IMR-90 (cell line): ENCODE measurements at regions not wholly inside any gene's neighbourhood (a gene's known extent, or its start where the extent isn't known, plus 50 kb on each side); places are given as distances from the start of the nearest gene placed in this dataset.

ENCODE experiments used
- ATAC-seq: fragments of 200-7000 bp; cut with Tn5 transposase; 2 replicates; pipeline ENCODE4 v1.9.1; 2020; ENCODE audit warnings: low read depth, mild to moderate bottlenecking, moderate library complexity
- BruUV-seq: library from RNA; stranded (reverse); fragments of 400-500 nt; replicated peaks from 2 replicates; lab custom pipeline; 2021; lab: Mats Ljungman, UMichigan
- CTCF ChIA-PET: fragments of 300-600 bp; formaldehyde crosslinking; extraction: SDS; loops from one replicate; lab custom pipeline; 2021; ENCODE audit warnings: antibody characterized with exemption; lab: Yijun Ruan, JAX
- POLR2A ChIA-PET: fragments of 300-600 bp; sonication (Branson Sonifier 250); formaldehyde crosslinking; loops from one replicate; lab custom pipeline; 2022; ENCODE audit warnings: antibody characterized with exemption; ENCODE audit not compliant: unreplicated experiment; lab: Charles Lee
- DNase-seq: peaks from one replicate; pipeline ENCODE4 v3.0.0; 2013
- H2AFZ ChIP-seq: replicated peaks from 2 replicates; pipeline ENCODE3; 2013; ENCODE audit warnings: low read length, mild to moderate bottlenecking; ENCODE audit not compliant: poor library complexity
- H2AK5ac ChIP-seq: 2 replicates; pipeline ENCODE4 v1.6.1; 2013; ENCODE audit warnings: low read depth, low read length, inconsistent platforms
- H2AK9ac ChIP-seq: replicated peaks from 2 replicates; pipeline ENCODE3; 2013; ENCODE audit warnings: mild to moderate bottlenecking, low read depth, low read length, moderate library complexity; ENCODE audit not compliant: poor library complexity
- H2BK120ac ChIP-seq: 2 replicates; pipeline ENCODE4 v1.6.1; 2013; ENCODE audit warnings: low read depth, low read length, inconsistent platforms
- H2BK15ac ChIP-seq: 3 replicates; pipeline ENCODE4 v1.6.1; 2013; ENCODE audit warnings: low read depth, low read length, inconsistent platforms
- H2BK20ac ChIP-seq: 2 replicates; pipeline ENCODE4 v1.6.1; 2013; ENCODE audit warnings: low read depth, mild to moderate bottlenecking, inconsistent platforms, low read length, moderate library complexity
- H2BK5ac ChIP-seq: 2 replicates; pipeline ENCODE4 v1.6.1; 2013; ENCODE audit warnings: mild to moderate bottlenecking, low read depth, low read length, inconsistent platforms; ENCODE audit not compliant: poor library complexity, severe bottlenecking
- H3K14ac ChIP-seq: replicated peaks from 2 replicates; pipeline ENCODE4 v1.6.1; 2013; ENCODE audit warnings: low read depth, low read length, inconsistent platforms
- H3K18ac ChIP-seq: 2 replicates; pipeline ENCODE4 v1.6.1; 2013; ENCODE audit warnings: low read depth, low read length, control low read depth
- H3K23ac ChIP-seq: 2 replicates; pipeline ENCODE4 v1.6.1; 2013; ENCODE audit warnings: low read depth, low read length, inconsistent platforms
- H3K27ac ChIP-seq: 2 replicates; pipeline ENCODE4 v1.5.1; 2013; ENCODE audit warnings: mild to moderate bottlenecking, control low read depth, low read length; ENCODE audit not compliant: insufficient read depth
- H3K27me3 ChIP-seq: 2 replicates; pipeline ENCODE4 v1.6.1; 2013; ENCODE audit warnings: low read length; ENCODE audit not compliant: control insufficient read depth, insufficient read depth
- H3K36me3 ChIP-seq: 2 replicates; pipeline ENCODE4 v1.6.1; 2013; ENCODE audit warnings: low read length, mixed read lengths; ENCODE audit not compliant: control insufficient read depth, insufficient read depth
- H3K4ac ChIP-seq: 2 replicates; pipeline ENCODE4 v1.6.1; 2013; ENCODE audit warnings: low read depth, low read length, inconsistent platforms
- H3K4me1 ChIP-seq: 2 replicates; pipeline ENCODE4 v1.6.1; 2013; ENCODE audit warnings: low read length, mixed read lengths; ENCODE audit not compliant: control insufficient read depth, insufficient read depth
- H3K4me2 ChIP-seq: 2 replicates; pipeline ENCODE4 v1.6.1; 2013; ENCODE audit warnings: low read depth, mild to moderate bottlenecking, control low read depth, low read length, moderate library complexity
- H3K4me3 ChIP-seq: 2 replicates; pipeline ENCODE4 v1.5.1; 2013; ENCODE audit warnings: low read depth, mild to moderate bottlenecking, control low read depth, low read length, moderate library complexity; ENCODE audit not compliant: insufficient read depth
- H3K56ac ChIP-seq: 2 replicates; pipeline ENCODE4 v1.6.1; 2013; ENCODE audit warnings: low read length, inconsistent platforms; ENCODE audit not compliant: insufficient read depth; ENCODE audit errors: extremely low read depth
- H3K79me1 ChIP-seq, 2 experiments: 2 replicates each; pipeline ENCODE4 v1.6.1; 2013; ENCODE audit warnings: low read length in 2 of 2, inconsistent platforms in 1 of 2, low read depth in 1 of 2
- H3K9ac ChIP-seq: 2 replicates; pipeline ENCODE4 v1.6.1; 2013; ENCODE audit warnings: low read depth, low read length, control low read depth
- H3K9me1 ChIP-seq: 2 replicates; pipeline ENCODE4 v1.6.1; 2013; ENCODE audit warnings: low read length, inconsistent platforms; ENCODE audit not compliant: insufficient read depth
- H3K9me3 ChIP-seq: 2 replicates; pipeline ENCODE4 v1.6.1; 2013; ENCODE audit warnings: low read length; ENCODE audit not compliant: control insufficient read depth, insufficient read depth
- H4K20me1 ChIP-seq: 2 replicates; pipeline ENCODE4 v1.6.1; 2013; ENCODE audit warnings: low read length, inconsistent platforms; ENCODE audit not compliant: insufficient read depth
- H4K5ac ChIP-seq: 2 replicates; pipeline ENCODE4 v1.6.1; 2013; ENCODE audit warnings: mild to moderate bottlenecking, low read depth, low read length, control low read depth
- H4K8ac ChIP-seq, 2 experiments: 2 replicates each; pipeline ENCODE4 v1.6.1; 2013; ENCODE audit warnings: low read depth in 2 of 2, low read length in 2 of 2, control low read depth in 1 of 2, inconsistent platforms in 1 of 2
- H4K91ac ChIP-seq: 2 replicates; pipeline ENCODE4 v1.6.1; 2013; ENCODE audit warnings: low read depth, low read length, inconsistent platforms; ENCODE audit not compliant: insufficient read depth
- MXI1 ChIP-seq: IDR thresholded peaks from 2 replicates; pipeline ENCODE4 v1.6.1; 2012; ENCODE audit warnings: low read depth, mild to moderate bottlenecking, low read length, moderate library complexity, borderline replicate concordance
- WGBS, 2 experiments: methylation state at CpG; one replicate each; pipeline versions ENCODE4 v1.1.5 to v1.1.7; 2013; ENCODE audit warnings: missing lambda C conversion rate in 2 of 2; ENCODE audit not compliant: insufficient read length in 1 of 2; ENCODE audit errors: extremely low coverage in 2 of 2; 5-methylcytosine and 5-hydroxymethylcytosine counted together
- dilution Hi-C: fragments of 300-500 bp; cut with HindIII; formaldehyde crosslinking; loops from one replicate; pipeline ENCODE4 v1.14.3; 2018; ENCODE audit warnings: low sequenced_read_pairs; ENCODE audit not compliant: unreplicated experiment
- in situ Hi-C: fragments of 300-500 bp; cut with MboI; formaldehyde crosslinking; loops from 3 replicates; pipeline ENCODE4 v1.14.3; 2019; ENCODE audit warnings: low sequenced_read_pairs, inconsistent platforms, mixed read lengths
- intact Hi-C: fragments of 100-400 bp; cut with micrococcal nuclease; formaldehyde crosslinking; loops from 2 replicates; pipeline ENCODE4 v1.10.0; 2022

DNA sequence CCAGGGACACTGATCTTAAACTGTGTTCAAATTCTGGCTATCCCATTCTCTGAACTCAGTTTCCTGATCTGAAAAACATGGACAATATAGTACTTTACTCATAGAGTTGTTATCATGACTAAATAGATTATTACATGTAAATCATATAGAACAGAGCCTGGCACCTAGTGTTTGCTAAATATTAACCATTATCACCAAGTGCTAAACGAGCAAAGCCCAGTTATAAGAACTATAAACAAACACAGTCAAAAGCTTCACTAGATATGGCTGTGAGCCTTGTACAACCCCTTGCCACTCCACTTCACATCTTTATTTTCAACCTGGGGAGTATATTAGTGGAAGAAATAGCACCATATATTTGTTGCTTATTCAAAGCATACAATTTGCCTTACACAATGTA, 338.9 kb upstream of the CADM1 start:
- Histone ChIP-seq H2BK5ac (no peak overlapping the region), H3K4me1 (peaks cover 2% of the 10 kb centered on the region; the same call in 1 of the 2 replicates), H4K20me1 (no peaks in the 10 kb centered on the region), H2AK9ac (no peak overlapping the region), H3K23ac (no peak overlapping the region), H3K14ac (no peak overlapping the region), H2BK120ac (no peak overlapping the region), H3K9ac (no peak overlapping the region), H2AFZ (no peak overlapping the region), H3K9me3 (no peaks in the 10 kb centered on the region), H2BK20ac (no peak overlapping the region), H4K5ac (no peak overlapping the region), H3K36me3 (no peaks in the 10 kb centered on the region), H3K27ac (no peak overlapping the region), H2AK5ac (no peak overlapping the region), H3K27me3 (no peaks in the 10 kb centered on the region; the same call in 1 of the 2 replicates), H3K9me1 (no peaks in the 10 kb centered on the region), H2BK15ac (no peak overlapping the region), H4K91ac (no peak overlapping the region), H3K4ac (no peak overlapping the region), H3K4me2 (no peak overlapping the region), H3K56ac (no peak overlapping the region), H4K8ac (no peak overlapping the region), H3K79me1 (no peaks in the 10 kb centered on the region), H3K4me3 (no peak overlapping the region), H3K18ac (no peak overlapping the region)
- in situ Hi-C loops (no loop called here), dilution Hi-C loops (no loop called here), intact Hi-C loops (no loop called here)
- BruUV-seq = no TSS peak
- DNase-seq = no peak
- ATAC-seq = no peak
- CTCF ChIA-PET = no interaction called here
- POLR2A ChIA-PET = no interaction called here
- TF ChIP-seq MXI1 = no peak
- WGBS, 2 experiments = no CpG with 5 or more reads among the region's 1 CpG
